VCaP (cell line): ENCODE measurements at regions not wholly inside any gene's neighbourhood (a gene's known extent, or its start where the extent isn't known, plus 50 kb on each side); places are given as distances from the start of the nearest gene placed in this dataset.

ENCODE experiments used
- H3K27ac ChIP-seq: fragments of 450-650 bp; 2 replicates; pipeline ENCODE4 v1.5.1; 2017
- CTCF ChIP-seq: fragments of 450-650 bp; conservative IDR thresholded peaks from 2 replicates; pipeline ENCODE4 v1.5.1; 2017; ENCODE audit warnings: mild to moderate bottlenecking, moderate library complexity

- TF ChIP-seq CTCF, result no peak
- no peak overlapping the region for H3K27ac ChIP-seq
These were observed 616.9 kb upstream of the STXBP6 start for GRCh38 chr14:25666877-25667276.

- H3K27ac ChIP-seq, result peak overlapping the region; percentile 96
- no peak for TF ChIP-seq CTCF
These were observed 609.0 kb upstream of the STXBP6 start for GRCh38 chr14:25658988-25659387.

GRCh38 chr14:25630447-25630846 is 580.5 kb upstream of the STXBP6 start:
- no peak overlapping the region for H3K27ac ChIP-seq
- no peak for TF ChIP-seq CTCF

GRCh38 chr14:25628978-25629377 is 579.0 kb upstream of the STXBP6 start:
- no peak for TF ChIP-seq CTCF
- no peak overlapping the region for H3K27ac ChIP-seq

- no peak for TF ChIP-seq CTCF
- H3K27ac ChIP-seq, result no peak overlapping the region
These were observed 578.4 kb upstream of the STXBP6 start for GRCh38 chr14:25628390-25628789.

GRCh38 chr14:25626986-25627385 is 577.0 kb upstream of the STXBP6 start:
- TF ChIP-seq CTCF, result no peak
- H3K27ac ChIP-seq, result no peak overlapping the region

- peak overlapping the region; percentile 33 for H3K27ac ChIP-seq
- no peak for TF ChIP-seq CTCF
These were observed 572.8 kb upstream of the STXBP6 start for GRCh38 chr14:25622763-25623162.

GRCh38 chr14:25620515-25620914 is 570.6 kb upstream of the STXBP6 start:
- H3K27ac ChIP-seq, result no peak overlapping the region
- no peak for TF ChIP-seq CTCF
